GM21390 (cell line): ENCODE measurements at regions not wholly inside any gene's neighbourhood (a gene's known extent, or its start where the extent isn't known, plus 50 kb on each side); places are given as distances from the start of the nearest gene placed in this dataset.

Experiments
- ATAC-seq: cut with Tn5 transposase; IDR thresholded peaks from one replicate; pipeline ENCODE4 v1.9.1; 2021; ENCODE audit not compliant: unreplicated experiment

DNA sequence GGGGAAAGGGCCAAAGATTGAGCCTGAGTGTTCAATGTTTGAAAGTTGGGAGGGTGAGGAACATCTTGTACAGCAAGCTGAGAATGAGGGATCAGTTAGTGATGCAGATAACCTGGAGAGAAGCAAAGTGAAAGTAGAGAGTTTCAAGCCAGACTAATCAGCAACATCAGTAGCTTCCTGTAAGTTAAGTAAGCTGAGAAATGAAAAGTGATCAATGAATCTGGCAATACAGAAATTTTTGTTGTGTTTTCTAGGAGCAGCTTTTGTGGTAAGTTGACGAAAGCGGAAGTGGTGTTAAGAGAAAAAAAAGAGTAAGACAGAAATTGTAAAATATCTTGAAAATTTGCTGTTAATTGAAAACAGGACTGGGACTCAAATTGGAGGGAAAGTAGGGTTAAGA, 855.5 kb upstream of the MAP3K7 start:
- ATAC-seq = no peak

DNA sequence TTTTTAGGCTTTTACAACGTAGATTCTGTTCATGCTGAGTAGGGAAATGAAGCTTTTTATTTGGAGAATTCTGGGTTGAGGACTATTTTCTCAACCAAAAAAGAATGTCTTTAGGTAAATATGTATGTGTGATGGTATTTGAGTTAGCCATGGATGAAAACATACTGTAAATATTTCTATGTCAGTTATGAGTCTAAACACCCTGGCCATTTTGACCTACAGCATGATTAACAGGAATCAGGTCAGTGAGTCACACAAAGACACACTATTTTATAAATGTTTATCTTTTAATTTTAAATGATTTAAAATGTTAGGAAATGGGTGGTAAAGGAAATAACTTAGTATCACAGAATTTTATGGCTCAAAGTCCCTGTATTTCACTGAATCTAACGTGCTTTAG, 851.7 kb upstream of the MAP3K7 start:
- no peak for ATAC-seq

GRCh38 chr6:91437315-91437729, 850.5 kb upstream of the MAP3K7 start:
- ATAC-seq = no peak

- no peak for ATAC-seq
Measured at GRCh38 chr6:91436448-91436847, 849.6 kb upstream of the MAP3K7 start.

GRCh38 chr6:91435630-91436029, 848.8 kb upstream of the MAP3K7 start:
- no peak for ATAC-seq

DNA sequence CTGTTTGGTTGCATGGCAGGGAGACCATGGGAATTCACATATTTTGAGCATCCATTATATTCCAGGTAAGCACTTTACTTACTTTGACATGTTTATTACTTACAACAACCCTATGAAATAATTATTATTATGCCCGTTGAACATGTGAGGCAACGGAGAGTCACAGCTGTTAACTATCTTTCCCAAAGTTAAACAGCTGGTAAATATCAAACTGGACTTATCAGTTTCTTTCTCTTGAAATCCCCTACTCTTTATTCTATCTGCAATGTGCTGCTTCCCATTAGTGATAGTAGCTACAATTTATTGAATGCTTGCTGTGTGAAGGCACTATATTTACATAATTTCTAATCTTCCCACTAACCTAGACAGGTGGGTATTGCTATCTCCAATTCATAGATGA, 847.7 kb upstream of the MAP3K7 start:
- no peak for ATAC-seq

DNA sequence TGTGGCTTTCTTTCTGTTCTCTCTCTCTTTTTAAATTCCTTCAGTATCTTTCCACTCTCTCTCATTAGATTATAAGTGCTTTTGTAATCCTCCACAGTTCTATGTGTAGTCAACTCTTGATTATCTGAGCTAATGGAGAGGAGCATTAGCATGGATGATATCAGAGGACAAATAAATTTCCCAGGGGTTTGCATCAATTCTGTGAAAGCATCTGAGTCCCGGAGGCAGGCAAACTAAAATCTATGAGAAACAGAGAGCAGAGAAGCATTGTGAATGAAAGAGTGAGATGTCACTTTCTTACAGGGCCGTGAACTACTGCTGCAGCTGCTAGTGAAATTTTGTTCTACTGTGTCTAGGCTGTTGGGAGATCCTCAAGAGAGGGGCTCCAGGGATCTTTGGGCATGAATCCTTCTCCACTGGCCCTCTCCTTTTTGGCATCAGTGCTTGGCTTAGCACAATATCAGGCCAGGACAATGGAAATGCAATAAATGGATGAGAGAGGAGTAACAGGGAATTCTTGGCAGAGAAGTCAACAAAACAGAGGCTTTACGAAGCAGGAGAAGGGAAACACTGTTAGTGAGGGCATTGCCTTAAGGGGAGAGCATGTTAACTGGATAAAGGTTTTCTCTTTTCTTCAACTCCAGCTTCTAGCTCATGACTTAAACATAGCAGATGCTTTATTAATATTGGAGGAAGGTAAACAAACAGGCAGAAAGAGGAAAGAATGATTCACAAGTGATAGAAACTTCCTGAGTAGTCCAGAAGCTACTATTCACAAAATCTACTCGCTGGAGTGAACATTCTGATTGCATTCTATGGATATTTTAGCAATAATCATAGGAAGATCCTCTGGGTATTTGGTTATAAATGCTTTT, 847.0 kb upstream of the MAP3K7 start:
- no peak for ATAC-seq

DNA sequence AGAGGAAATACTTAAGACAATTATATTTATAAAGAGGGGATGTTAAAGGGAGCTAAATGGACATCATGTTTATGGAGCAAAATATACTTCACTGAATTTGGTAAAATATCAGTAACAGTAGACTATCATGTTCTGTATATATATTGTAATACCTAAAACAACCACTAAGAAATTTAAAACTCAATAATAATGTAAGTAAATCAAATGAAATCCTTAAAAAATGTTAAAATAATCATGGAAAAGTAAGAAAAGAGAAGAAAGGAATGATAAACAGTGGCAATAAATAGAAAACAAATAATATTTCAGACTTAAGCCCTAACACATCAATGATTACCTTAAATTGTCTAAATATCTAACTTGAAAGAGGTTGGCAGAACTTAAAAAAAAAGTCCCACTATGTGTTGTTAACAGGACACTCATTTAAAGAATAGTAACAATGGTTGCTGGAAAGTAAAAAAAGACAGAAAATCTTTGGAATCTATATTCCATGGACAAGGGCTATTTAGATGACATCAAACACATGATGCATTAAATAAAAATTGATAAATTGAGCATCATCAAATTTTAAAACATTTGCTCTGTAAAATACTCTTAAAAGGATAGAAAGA, 842.2 kb upstream of the MAP3K7 start:
- no peak for ATAC-seq

- ATAC-seq = no peak
Measured at GRCh38 chr6:91428296-91428695, 841.4 kb upstream of the MAP3K7 start.

GRCh38 chr6:91420243-91420642, 833.4 kb upstream of the MAP3K7 start:
- ATAC-seq = no peak

DNA sequence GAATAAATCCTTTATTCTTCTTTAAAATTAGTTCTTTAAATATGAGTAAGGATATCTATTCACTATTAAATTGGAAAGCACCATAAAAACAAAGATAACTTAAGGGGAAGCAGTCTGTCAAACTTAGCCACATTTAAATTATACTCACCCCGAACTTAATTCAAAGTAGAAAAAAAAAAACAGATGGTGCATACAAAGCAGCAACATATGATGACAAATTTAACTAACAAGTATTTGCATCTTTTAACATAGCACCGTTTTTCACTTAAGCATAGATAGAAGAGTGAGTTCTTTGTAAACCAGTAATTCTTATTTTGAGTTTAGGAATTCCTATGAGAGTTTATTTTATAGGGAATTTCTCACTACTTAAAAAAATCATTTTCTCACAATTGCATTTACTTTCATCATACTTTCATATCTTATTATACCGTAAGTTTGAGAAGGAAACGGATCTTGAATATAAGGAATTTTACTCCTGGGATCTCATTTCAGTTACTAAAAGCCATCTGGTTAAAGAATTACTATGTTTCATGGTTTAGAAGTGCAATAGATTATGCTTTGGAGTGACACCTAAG, 828.2 kb upstream of the MAP3K7 start:
- ATAC-seq = no peak

GRCh38 chr6:91412532-91412931, 825.7 kb upstream of the MAP3K7 start:
- ATAC-seq = no peak

DNA sequence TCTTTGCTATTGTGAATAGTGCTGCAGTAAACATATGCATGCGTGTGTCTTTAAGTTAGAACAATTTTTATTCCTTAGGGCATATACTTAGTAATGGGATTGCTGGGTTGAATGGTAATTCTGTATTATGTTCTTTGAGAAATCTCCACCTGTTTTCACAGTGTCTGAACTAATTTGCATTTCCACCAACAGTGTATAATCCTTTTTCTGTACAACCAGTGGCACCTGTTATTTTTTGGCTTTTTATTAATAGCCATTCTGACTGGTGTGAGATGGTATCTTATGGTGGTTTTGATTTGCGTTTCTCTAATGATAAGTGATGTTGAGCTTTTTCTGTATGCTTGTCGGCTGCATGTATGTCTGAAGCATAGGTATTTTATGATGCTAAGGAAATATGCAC, 820.8 kb upstream of the MAP3K7 start:
- no peak for ATAC-seq

- no peak for ATAC-seq
Measured at GRCh38 chr6:91392951-91393350, 806.1 kb upstream of the MAP3K7 start.

GRCh38 chr6:91387290-91388059, 800.6 kb upstream of the MAP3K7 start:
- no peak for ATAC-seq

GRCh38 chr6:91386204-91386603, 799.3 kb upstream of the MAP3K7 start:
- ATAC-seq = no peak

GRCh38 chr6:91383207-91383606, 796.3 kb upstream of the MAP3K7 start:
- ATAC-seq = no peak

DNA sequence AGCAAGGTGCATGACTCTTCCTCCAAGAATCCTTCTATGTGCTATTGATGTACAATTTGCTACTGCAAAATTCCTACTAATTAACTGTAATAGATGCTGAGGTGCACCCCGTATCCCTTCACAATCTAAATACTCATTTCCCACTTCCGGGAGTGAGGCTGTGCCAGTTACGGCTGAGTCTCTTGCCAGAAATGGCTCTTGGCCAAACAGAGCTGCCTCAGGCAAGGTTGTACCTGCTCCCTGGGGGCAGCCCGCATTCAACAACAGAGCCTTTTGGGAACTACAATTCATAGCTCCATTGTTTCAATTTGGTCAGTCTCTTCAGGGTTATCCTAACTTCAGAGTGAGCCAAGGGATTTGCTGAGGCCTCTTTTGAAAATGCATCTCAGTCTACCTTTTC, 789.8 kb upstream of the MAP3K7 start:
- ATAC-seq = no peak

- no peak for ATAC-seq
Measured at GRCh38 chr6:91366781-91367180, 779.9 kb upstream of the MAP3K7 start.

DNA sequence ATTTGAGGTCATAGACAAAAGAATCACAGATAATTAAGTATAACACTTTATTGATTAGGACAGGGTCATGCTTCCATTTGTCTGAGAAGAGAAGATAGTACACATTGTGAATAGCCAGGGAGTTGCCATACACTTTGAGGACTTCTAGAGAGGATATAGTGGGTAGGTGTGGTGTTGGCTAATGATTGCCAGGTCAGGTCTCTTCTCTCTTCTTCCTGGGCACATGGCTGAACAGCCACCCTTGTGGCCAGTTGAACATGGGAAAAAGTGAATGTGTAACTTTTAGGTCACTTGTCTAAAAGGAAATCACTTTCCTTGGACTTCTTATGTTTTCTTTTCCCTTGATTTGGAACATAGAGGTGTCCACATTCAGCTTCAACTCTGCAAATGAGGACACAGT, 772.1 kb upstream of the MAP3K7 start:
- ATAC-seq = no peak

- ATAC-seq = no peak
Measured at GRCh38 chr6:91352878-91353277, 766.0 kb upstream of the MAP3K7 start.

- no peak for ATAC-seq
Measured at GRCh38 chr6:91352321-91352720, 765.4 kb upstream of the MAP3K7 start.
